ENCODE measurements at regions not wholly inside any gene's neighbourhood (a gene's known extent, or its start where the extent isn't known, plus 50 kb on each side); places are given as distances from the start of the nearest gene placed in this dataset.

GRCh38 chr10:61173450-61173849 lies 229.5 kb upstream of the RHOBTB1 start:
- TF ChIP-seq BHLHE40 (IDR thresholded peaks at IDR 0.05; ENCODE audit: low read length): no peak
- TF ChIP-seq CENPT (CRISPR knock-in tag; IDR thresholded peaks at IDR 0.05; ENCODE audit: low read depth): no peak
- no peak for TF ChIP-seq TGIF2 (CRISPR knock-in tag; IDR thresholded peaks at IDR 0.05)
- no peak for TF ChIP-seq ZNF3 (CRISPR knock-in tag; IDR thresholded peaks at IDR 0.05)
- TF ChIP-seq, protein P1, sequence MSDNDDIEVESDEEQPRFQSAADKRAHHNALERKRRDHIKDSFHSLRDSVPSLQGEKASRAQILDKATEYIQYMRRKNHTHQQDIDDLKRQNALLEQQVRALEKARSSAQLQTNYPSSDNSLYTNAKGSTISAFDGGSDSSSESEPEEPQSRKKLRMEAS (IDR thresholded peaks at IDR 0.05): no peak
- no peak for TF ChIP-seq CHD2 (IDR thresholded peaks at IDR 0.05; ENCODE audit: low read depth, low read length)
- TF ChIP-seq EZH2 (conservative IDR thresholded peaks at IDR 0.05; ENCODE audit: low read depth, low read length): no peak
- no peak for TF ChIP-seq NR2C2 (CRISPR knock-in tag; IDR thresholded peaks at IDR 0.05; ENCODE audit: borderline replicate concordance)
- no peak for TF ChIP-seq POLR2AphosphoS5 (IDR thresholded peaks at IDR 0.05; ENCODE audit: low read depth, low read length)
